SK-N-SH (cell line): ENCODE measurements at regions not wholly inside any gene's neighbourhood (a gene's known extent, or its start where the extent isn't known, plus 50 kb on each side); places are given as distances from the start of the nearest gene placed in this dataset.

ENCODE experiments used
- CTCF ChIA-PET: fragments of 300-600, 350-600 bp; formaldehyde crosslinking; extraction: SDS; loops from one replicate; lab custom pipeline; 2021; lab: Yijun Ruan, JAX
- POLR2A ChIA-PET: fragments of 350-600 bp; sonication (Branson Sonifier 250); formaldehyde crosslinking; extraction: SDS; loops from one replicate; lab custom pipeline; 2020; ENCODE audit warnings: antibody characterized with exemption, inconsistent platforms; lab: Yijun Ruan, JAX
- DNase-seq: peaks from one replicate; pipeline ENCODE4 v3.0.0; 2012
- H2AFZ ChIP-seq: fragments of 200-600 bp; sonication (generic); 2 replicates; pipeline ENCODE4 v1.8.1; 2016; ENCODE audit warnings: antibody characterized with exemption, mild to moderate bottlenecking, low read depth
- H3F3A ChIP-seq: fragments of 200-600 bp; sonication (generic); replicated peaks from 2 replicates; pipeline ENCODE3; 2016; ENCODE audit warnings: antibody characterized with exemption, mild to moderate bottlenecking; ENCODE audit not compliant: insufficient read depth
- H3K27ac ChIP-seq, 2 experiments: fragments of 200-500 bp in 1 of 2; fragments of 200-600 bp in 1 of 2; sonication (Bioruptor generic) in 1 of 2; sonication (generic), shearing (Covaris generic) in 1 of 2; 2 replicates each; pipeline versions ENCODE4 v1.5.1 to v1.6.1; 2014 to 2016; ENCODE audit warnings: low read depth in 2 of 2, inconsistent platforms in 1 of 2, low read length in 1 of 2, mild to moderate bottlenecking in 1 of 2, mixed read lengths in 1 of 2
- H3K27me3 ChIP-seq: fragments of 200-600 bp; sonication (generic), shearing (Covaris generic); 2 replicates; pipeline ENCODE4 v1.6.1; 2016; ENCODE audit warnings: mixed run types; ENCODE audit not compliant: insufficient read depth
- H3K36me3 ChIP-seq, 2 experiments: fragments of 200-500 bp in 1 of 2; fragments of 200-600 bp in 1 of 2; sonication (Bioruptor generic) in 1 of 2; sonication (generic) in 1 of 2; replicated peaks in 1 of 2; 2 replicates each; pipeline versions ENCODE3 to v1.5.1; 2014 to 2016; ENCODE audit warnings: low read length in 1 of 2, mild to moderate bottlenecking in 1 of 2; ENCODE audit not compliant: insufficient read depth in 2 of 2, control insufficient read depth in 1 of 2
- H3K4me1 ChIP-seq, 2 experiments: fragments of 200-500 bp in 1 of 2; fragments of 200-600 bp in 1 of 2; sonication (Bioruptor generic) in 1 of 2; sonication (generic), shearing (Covaris generic) in 1 of 2; 2 replicates each; pipeline versions ENCODE4 v1.5.1 to v1.6.1; 2014 to 2016; ENCODE audit warnings: low read depth in 1 of 2, low read length in 1 of 2, mixed run types in 1 of 2; ENCODE audit not compliant: insufficient read depth in 2 of 2, control insufficient read depth in 1 of 2
- H3K4me2 ChIP-seq: fragments of 200-600 bp; sonication (generic), shearing (Covaris generic); 2 replicates; pipeline ENCODE4 v1.6.1; 2017; ENCODE audit warnings: mixed run types
- H3K4me3 ChIP-seq, 2 experiments: fragments of 200-500 bp in 1 of 2; fragments of 200-600 bp in 1 of 2; sonication (Bioruptor generic) in 1 of 2; sonication (generic), shearing (Covaris generic) in 1 of 2; 2 replicates each; pipeline versions ENCODE4 v1.5.1 to v1.8.1; 2014 to 2016; ENCODE audit warnings: low read depth in 2 of 2, inconsistent platforms in 1 of 2, low read length in 1 of 2, mild to moderate bottlenecking in 1 of 2, mixed read lengths in 1 of 2, moderate library complexity in 1 of 2
- H3K79me2 ChIP-seq: fragments of 200-600 bp; sonication (generic); 2 replicates; pipeline ENCODE4 v1.8.1; 2017; ENCODE audit warnings: mild to moderate bottlenecking; ENCODE audit not compliant: insufficient read depth
- H3K9ac ChIP-seq: fragments of 200-600 bp; sonication (generic); 2 replicates; pipeline ENCODE4 v1.6.1; 2017; ENCODE audit warnings: mixed run types
- H3K9me2 ChIP-seq: fragments of 200-600 bp; sonication (generic); 2 replicates; pipeline ENCODE4 v1.6.1; 2017; ENCODE audit warnings: mixed run types
- H3K9me3 ChIP-seq: fragments of 200-600 bp; sonication (generic); 2 replicates; pipeline ENCODE4 v1.6.1; 2017; ENCODE audit warnings: mixed run types, mild to moderate bottlenecking, moderate library complexity
- H4K20me1 ChIP-seq: fragments of 200-600 bp; sonication (generic); 2 replicates; pipeline ENCODE4 v1.6.1; 2017; ENCODE audit warnings: mild to moderate bottlenecking, mixed run types; ENCODE audit not compliant: insufficient read depth
- CHD2 ChIP-seq: fragments of 150-350 bp; IDR thresholded peaks from 2 replicates; pipeline ENCODE4 v1.6.1; 2018; ENCODE audit warnings: low read length; ENCODE audit not compliant: partially characterized antibody
- ELF1 ChIP-seq: IDR thresholded peaks from 2 replicates; pipeline ENCODE4 v1.4.0; 2012
- EZH2phosphoT487 ChIP-seq: fragments of 200-600 bp; sonication (generic); IDR thresholded peaks from 2 replicates; pipeline ENCODE4 v1.6.1; 2017; ENCODE audit warnings: low read depth, mixed run types, mild to moderate bottlenecking, antibody characterized with exemption, moderate library complexity, borderline replicate concordance
- FOSL2 ChIP-seq: IDR thresholded peaks from 2 replicates; pipeline ENCODE4 v1.4.0; 2012; ENCODE audit warnings: low read depth, mild to moderate bottlenecking, moderate library complexity, borderline replicate concordance
- FOXJ3 ChIP-seq: sonication (generic); formaldehyde crosslinking; IDR thresholded peaks from 2 replicates; pipeline ENCODE4 v1.5.1; 2020; ENCODE audit warnings: mild to moderate bottlenecking, missing genetic modification reagents
- FOXM1 ChIP-seq: IDR thresholded peaks from 2 replicates; pipeline ENCODE4 v1.4.0; 2012; ENCODE audit warnings: low read depth, mild to moderate bottlenecking
- MAX ChIP-seq: IDR thresholded peaks from 2 replicates; pipeline ENCODE4 v1.4.0; 2012; ENCODE audit warnings: low read depth
- MXI1 ChIP-seq: IDR thresholded peaks from 2 replicates; pipeline ENCODE4 v1.6.1; 2012; ENCODE audit warnings: mild to moderate bottlenecking, low read depth, low read length, improper control_type of control experiment
- RCOR1 ChIP-seq: fragments of 150-350 bp; IDR thresholded peaks from 2 replicates; pipeline ENCODE4 v1.6.1; 2017; ENCODE audit warnings: antibody characterized with exemption, low read length
- RFX5 ChIP-seq: IDR thresholded peaks from 2 replicates; pipeline ENCODE4 v1.6.1; 2012; ENCODE audit warnings: mild to moderate bottlenecking, improper control_type of control experiment, low read length
- SIN3A ChIP-seq: IDR thresholded peaks from 2 replicates; pipeline ENCODE4 v1.6.1; 2012; ENCODE audit warnings: low read depth, mild to moderate bottlenecking, low read length, moderate library complexity, borderline replicate concordance
- SMC3 ChIP-seq: IDR thresholded peaks from 2 replicates; pipeline ENCODE4 v1.6.1; 2012; ENCODE audit warnings: low read depth, low read length, improper control_type of control experiment
- TAF1 ChIP-seq: IDR thresholded peaks from 2 replicates; pipeline ENCODE4 v1.6.1; 2012; ENCODE audit warnings: low read depth, mild to moderate bottlenecking, low read length, moderate library complexity, borderline replicate concordance
- TCF12 ChIP-seq: IDR thresholded peaks from 2 replicates; pipeline ENCODE4 v1.4.0; 2012
- TEAD4 ChIP-seq: IDR thresholded peaks from 2 replicates; pipeline ENCODE4 v1.4.0; 2012; ENCODE audit warnings: mild to moderate bottlenecking, borderline replicate concordance; ENCODE audit not compliant: insufficient read depth
- YY1 ChIP-seq: IDR thresholded peaks from 2 replicates; pipeline ENCODE4 v1.4.0; 2012; ENCODE audit warnings: low read depth, mild to moderate bottlenecking
- ZBTB33 ChIP-seq: IDR thresholded peaks from 2 replicates; pipeline ENCODE4 v1.4.0; 2012; ENCODE audit warnings: low read depth, borderline replicate concordance
- WGBS: methylation state at CpG from one replicate; pipeline ENCODE4 v1.1.6; 2017; ENCODE audit warnings: low lambda C conversion rate; 5-methylcytosine and 5-hydroxymethylcytosine counted together
- TF ChIP-seq, protein P1 (sequence below): IDR thresholded peaks from 2 replicates; pipeline ENCODE4 v1.6.1; 2012; ENCODE audit warnings: mild to moderate bottlenecking, low read depth, low read length, moderate library complexity
- TF ChIP-seq, protein P2 (sequence below): fragments of 200-600 bp; sonication (generic); IDR thresholded peaks from 2 replicates; pipeline ENCODE4 v1.6.1; 2017; ENCODE audit warnings: antibody characterized with exemption, mild to moderate bottlenecking, moderate library complexity
- TF ChIP-seq, protein P3 (sequence below): IDR thresholded peaks from 2 replicates; pipeline ENCODE4; 2012

GRCh38 chr3:189424922-189425321 lies 206.3 kb upstream of the TP63 start:
- no peaks in the 10 kb centered on the region for H3K27me3 ChIP-seq
- DNase-seq = no peak
- POLR2A ChIA-PET = no interaction called here
- H3K4me2 ChIP-seq = no peak overlapping the region
- no peak overlapping the region for H3K9ac ChIP-seq
- H3K9me2 ChIP-seq = no peaks in the 10 kb centered on the region
- no peak for TF ChIP-seq MXI1
- TF ChIP-seq, all 33 proteins: peak for 0
- H3F3A ChIP-seq = no peaks in the 10 kb centered on the region
- no peak overlapping the region for H2AFZ ChIP-seq
- H3K9me3 ChIP-seq = no peaks in the 10 kb centered on the region
- no peaks in the 10 kb centered on the region for H3K79me2 ChIP-seq
- H4K20me1 ChIP-seq = no peaks in the 10 kb centered on the region
- H3K27ac ChIP-seq = no peak overlapping the region
- CTCF ChIA-PET = no interaction called here
- WGBS = 31% methylated on average over 2 of the region's 2 CpGs
- no peak overlapping the region for H3K4me3 ChIP-seq
- H3K4me1 ChIP-seq = no peaks in the 10 kb centered on the region
- H3K36me3 ChIP-seq = no peaks in the 10 kb centered on the region

DNA sequence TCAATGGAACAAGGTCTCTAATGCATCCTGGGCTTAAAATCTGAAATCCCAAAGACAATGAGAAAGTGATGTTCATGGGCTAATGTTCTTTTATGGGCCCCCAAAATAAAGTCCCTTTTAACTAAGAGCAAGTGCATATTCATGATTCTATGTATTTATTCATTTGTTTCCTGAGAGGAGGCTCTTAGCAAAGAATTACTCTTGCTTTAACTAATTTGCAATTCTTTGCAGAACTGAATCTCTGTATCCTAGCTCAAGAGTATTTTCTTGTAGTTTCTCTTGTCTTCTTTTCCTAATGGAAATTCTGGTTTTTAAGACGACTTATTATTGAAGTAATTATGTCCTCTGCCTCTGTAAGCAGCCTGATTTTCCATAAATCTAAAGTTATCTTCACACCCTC lies 202.2 kb upstream of the TP63 start:
- Histone ChIP-seq H3K4me2 (no peak overlapping the region), H3K27ac (no peak overlapping the region), H3K9ac (no peak overlapping the region), H3K4me1 (no peaks in the 10 kb centered on the region), H3K27me3 (no peaks in the 10 kb centered on the region), H3K9me2 (no peaks in the 10 kb centered on the region), H3K4me3 (no peak overlapping the region), H3F3A (no peaks in the 10 kb centered on the region), H2AFZ (no peak overlapping the region), H4K20me1 (no peaks in the 10 kb centered on the region), H3K9me3 (no peaks in the 10 kb centered on the region), H3K79me2 (no peaks in the 10 kb centered on the region), H3K36me3 (no peaks in the 10 kb centered on the region)
- CTCF ChIA-PET = no interaction called here
- no peak for DNase-seq
- POLR2A ChIA-PET = no interaction called here
- TF ChIP-seq ZBTB33 = no peak
- TF ChIP-seq FOXJ3 (CRISPR knock-in tag) = no peak
- TF ChIP-seq MAX = no peak
- no peak for TF ChIP-seq TEAD4
- TF ChIP-seq RFX5 = no peak
- no peak for TF ChIP-seq SMC3
- no peak for TF ChIP-seq SIN3A
- no peak for TF ChIP-seq FOSL2
- TF ChIP-seq FOXM1 = no peak
- TF ChIP-seq EZH2phosphoT487 = no peak
- TF ChIP-seq TCF12 = no peak
- no peak for TF ChIP-seq TAF1
- TF ChIP-seq YY1 = no peak
- TF ChIP-seq, protein P1, sequence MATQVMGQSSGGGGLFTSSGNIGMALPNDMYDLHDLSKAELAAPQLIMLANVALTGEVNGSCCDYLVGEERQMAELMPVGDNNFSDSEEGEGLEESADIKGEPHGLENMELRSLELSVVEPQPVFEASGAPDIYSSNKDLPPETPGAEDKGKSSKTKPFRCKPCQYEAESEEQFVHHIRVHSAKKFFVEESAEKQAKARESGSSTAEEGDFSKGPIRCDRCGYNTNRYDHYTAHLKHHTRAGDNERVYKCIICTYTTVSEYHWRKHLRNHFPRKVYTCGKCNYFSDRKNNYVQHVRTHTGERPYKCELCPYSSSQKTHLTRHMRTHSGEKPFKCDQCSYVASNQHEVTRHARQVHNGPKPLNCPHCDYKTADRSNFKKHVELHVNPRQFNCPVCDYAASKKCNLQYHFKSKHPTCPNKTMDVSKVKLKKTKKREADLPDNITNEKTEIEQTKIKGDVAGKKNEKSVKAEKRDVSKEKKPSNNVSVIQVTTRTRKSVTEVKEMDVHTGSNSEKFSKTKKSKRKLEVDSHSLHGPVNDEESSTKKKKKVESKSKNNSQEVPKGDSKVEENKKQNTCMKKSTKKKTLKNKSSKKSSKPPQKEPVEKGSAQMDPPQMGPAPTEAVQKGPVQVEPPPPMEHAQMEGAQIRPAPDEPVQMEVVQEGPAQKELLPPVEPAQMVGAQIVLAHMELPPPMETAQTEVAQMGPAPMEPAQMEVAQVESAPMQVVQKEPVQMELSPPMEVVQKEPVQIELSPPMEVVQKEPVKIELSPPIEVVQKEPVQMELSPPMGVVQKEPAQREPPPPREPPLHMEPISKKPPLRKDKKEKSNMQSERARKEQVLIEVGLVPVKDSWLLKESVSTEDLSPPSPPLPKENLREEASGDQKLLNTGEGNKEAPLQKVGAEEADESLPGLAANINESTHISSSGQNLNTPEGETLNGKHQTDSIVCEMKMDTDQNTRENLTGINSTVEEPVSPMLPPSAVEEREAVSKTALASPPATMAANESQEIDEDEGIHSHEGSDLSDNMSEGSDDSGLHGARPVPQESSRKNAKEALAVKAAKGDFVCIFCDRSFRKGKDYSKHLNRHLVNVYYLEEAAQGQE = no peak
- TF ChIP-seq ELF1 = no peak
- TF ChIP-seq, protein P2, sequence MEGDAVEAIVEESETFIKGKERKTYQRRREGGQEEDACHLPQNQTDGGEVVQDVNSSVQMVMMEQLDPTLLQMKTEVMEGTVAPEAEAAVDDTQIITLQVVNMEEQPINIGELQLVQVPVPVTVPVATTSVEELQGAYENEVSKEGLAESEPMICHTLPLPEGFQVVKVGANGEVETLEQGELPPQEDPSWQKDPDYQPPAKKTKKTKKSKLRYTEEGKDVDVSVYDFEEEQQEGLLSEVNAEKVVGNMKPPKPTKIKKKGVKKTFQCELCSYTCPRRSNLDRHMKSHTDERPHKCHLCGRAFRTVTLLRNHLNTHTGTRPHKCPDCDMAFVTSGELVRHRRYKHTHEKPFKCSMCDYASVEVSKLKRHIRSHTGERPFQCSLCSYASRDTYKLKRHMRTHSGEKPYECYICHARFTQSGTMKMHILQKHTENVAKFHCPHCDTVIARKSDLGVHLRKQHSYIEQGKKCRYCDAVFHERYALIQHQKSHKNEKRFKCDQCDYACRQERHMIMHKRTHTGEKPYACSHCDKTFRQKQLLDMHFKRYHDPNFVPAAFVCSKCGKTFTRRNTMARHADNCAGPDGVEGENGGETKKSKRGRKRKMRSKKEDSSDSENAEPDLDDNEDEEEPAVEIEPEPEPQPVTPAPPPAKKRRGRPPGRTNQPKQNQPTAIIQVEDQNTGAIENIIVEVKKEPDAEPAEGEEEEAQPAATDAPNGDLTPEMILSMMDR = no peak
- TF ChIP-seq CHD2 = no peak
- no peak for TF ChIP-seq RCOR1
- TF ChIP-seq, protein P3, sequence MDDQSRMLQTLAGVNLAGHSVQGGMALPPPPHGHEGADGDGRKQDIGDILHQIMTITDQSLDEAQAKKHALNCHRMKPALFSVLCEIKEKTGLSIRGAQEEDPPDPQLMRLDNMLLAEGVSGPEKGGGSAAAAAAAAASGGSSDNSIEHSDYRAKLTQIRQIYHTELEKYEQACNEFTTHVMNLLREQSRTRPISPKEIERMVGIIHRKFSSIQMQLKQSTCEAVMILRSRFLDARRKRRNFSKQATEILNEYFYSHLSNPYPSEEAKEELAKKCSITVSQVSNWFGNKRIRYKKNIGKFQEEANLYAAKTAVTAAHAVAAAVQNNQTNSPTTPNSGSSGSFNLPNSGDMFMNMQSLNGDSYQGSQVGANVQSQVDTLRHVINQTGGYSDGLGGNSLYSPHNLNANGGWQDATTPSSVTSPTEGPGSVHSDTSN = no peak
- 8% methylated on average over 1 of the region's 1 CpG for WGBS
